ENCODE measurements at regions not wholly inside any gene's neighbourhood (a gene's known extent, or its start where the extent isn't known, plus 50 kb on each side); places are given as distances from the start of the nearest gene placed in this dataset.

GRCh38 chr3:21913791-21914190, 162.8 kb upstream of the ZNF385D start:
- H3K4me3 ChIP-seq (replicated peaks in 1 of 2; ENCODE audit: low read depth in 1 of 2, low read length in 2 of 2): no peak overlapping the region
- no peaks in the 10 kb centered on the region for H3K36me3 ChIP-seq (ENCODE audit: control insufficient read depth in 1 of 2, insufficient read depth in 2 of 2, low read length in 2 of 2)
- H3K27me3 ChIP-seq (ENCODE audit: insufficient read depth, low read length): no peaks in the 10 kb centered on the region
- ChIA-PET CTCF (no interaction called here), RAD21 (ENCODE audit: low non-redundant PET in 1 of 2, low total read pairs in 2 of 2, uncharacterized antibody in 2 of 2, unreplicated experiment in 2 of 2) (no interaction called here), POLR2A (no interaction called here)
- peaks cover 3 to 6% of the 10 kb centered on the region in 2 experiments; a peak in 2 of 4 replicates for H3K9me3 ChIP-seq (ENCODE audit: control insufficient read depth in 1 of 2, insufficient read depth in 1 of 2, low read depth in 1 of 2, low read length in 2 of 2)
- H4K20me1 ChIP-seq (ENCODE audit: insufficient read depth): no peaks in the 10 kb centered on the region
- TF ChIP-seq ATF3 (IDR thresholded peaks at IDR 0.05) (no peak), REST (IDR thresholded peaks at IDR 0.05; ENCODE audit: low read depth) (no peak), ELF1 (IDR thresholded peaks at IDR 0.05; ENCODE audit: borderline replicate concordance, low read depth) (no peak)
- no peak overlapping the region for H2AFZ ChIP-seq (ENCODE audit: low read depth, low read length, poor library complexity, severe bottlenecking)
- no peak overlapping the region for H3K9ac ChIP-seq (ENCODE audit: low read length)
- H3K4me2 ChIP-seq (ENCODE audit: low read length): no peak overlapping the region
- no peak overlapping the region for H3K27ac ChIP-seq (ENCODE audit: low read depth, low read length)
- no peak for ATAC-seq
- intact Hi-C loops (cut with micrococcal nuclease): no loop called here
- no peaks in the 10 kb centered on the region for H3K9me2 ChIP-seq (ENCODE audit: insufficient read depth)
- H3K4me1 ChIP-seq (ENCODE audit: control insufficient read depth in 1 of 2, insufficient read depth in 2 of 2, low read length in 2 of 2): no peaks in the 10 kb centered on the region
- no peak for DNase-seq (ENCODE audit: low read depth, low spot score)
- H3K79me2 ChIP-seq (ENCODE audit: insufficient read depth, low read length): no peaks in the 10 kb centered on the region
- no TSS peak for BruUV-seq (replicated peaks)

DNA sequence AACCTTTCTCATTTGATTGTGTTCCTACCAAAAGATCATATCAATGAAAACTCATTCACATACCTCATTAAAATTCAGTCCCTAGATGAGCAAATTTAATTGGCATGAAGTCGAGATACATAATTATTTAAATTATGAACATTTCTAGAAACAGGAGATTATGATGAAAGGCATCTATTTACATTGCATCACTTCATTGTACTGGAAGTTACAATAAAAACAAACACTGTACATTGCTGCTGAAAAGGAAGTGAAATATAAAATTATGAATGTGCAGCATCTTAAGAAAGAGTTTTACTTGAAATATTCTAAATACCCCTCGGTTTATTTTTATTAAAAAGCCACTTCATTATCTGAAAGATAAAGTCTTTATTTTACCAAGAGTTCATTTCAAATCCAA, 163.4 kb upstream of the ZNF385D start:
- DNase-seq (ENCODE audit: low read depth, low spot score) (no peak), ATAC-seq (no peak)
- Histone ChIP-seq H3K4me1 (ENCODE audit: control insufficient read depth in 1 of 2, insufficient read depth in 2 of 2, low read length in 2 of 2) (no peaks in the 10 kb centered on the region), H3K9me3 (ENCODE audit: control insufficient read depth in 1 of 2, insufficient read depth in 1 of 2, low read depth in 1 of 2, low read length in 2 of 2) (peaks cover 3 to 11% of the 10 kb centered on the region in 2 experiments; a peak in 2 of 4 replicates), H3K79me2 (ENCODE audit: insufficient read depth, low read length) (no peaks in the 10 kb centered on the region), H3K36me3 (ENCODE audit: control insufficient read depth in 1 of 2, insufficient read depth in 2 of 2, low read length in 2 of 2) (no peaks in the 10 kb centered on the region), H3K9me2 (ENCODE audit: insufficient read depth) (no peaks in the 10 kb centered on the region), H3K27ac (ENCODE audit: low read depth, low read length) (no peak overlapping the region), H3K27me3 (ENCODE audit: insufficient read depth, low read length) (no peaks in the 10 kb centered on the region), H3K9ac (ENCODE audit: low read length) (no peak overlapping the region), H2AFZ (ENCODE audit: low read depth, low read length, poor library complexity, severe bottlenecking) (no peak overlapping the region), H3K4me3 (replicated peaks in 1 of 2; ENCODE audit: low read depth in 1 of 2, low read length in 2 of 2) (no peak overlapping the region), H4K20me1 (ENCODE audit: insufficient read depth) (no peaks in the 10 kb centered on the region), H3K4me2 (ENCODE audit: low read length) (no peak overlapping the region)
- intact Hi-C loops (cut with micrococcal nuclease): no loop called here
- no peak for TF ChIP-seq SIN3A (IDR thresholded peaks at IDR 0.05; ENCODE audit: low read depth)
- TF ChIP-seq RAD21 (IDR thresholded peaks at IDR 0.05; ENCODE audit: low read depth): no peak
- no peak for TF ChIP-seq EZH2 (IDR thresholded peaks at IDR 0.05)
- no peak for TF ChIP-seq ZBTB33 (IDR thresholded peaks at IDR 0.05; ENCODE audit: extremely low read depth, insufficient replicate concordance, low read length)
- TF ChIP-seq POLR2A (IDR thresholded peaks at IDR 0.05; ENCODE audit: borderline replicate concordance, extremely low read depth, insufficient read depth, insufficient read length): no peak
- TF ChIP-seq SP1 (IDR thresholded peaks at IDR 0.05; ENCODE audit: low read depth): no peak
- TF ChIP-seq ATF3 (IDR thresholded peaks at IDR 0.05): no peak
- no peak for TF ChIP-seq POLR2AphosphoS5 (IDR thresholded peaks at IDR 0.05; ENCODE audit: low read depth, low read length)
- no peak for TF ChIP-seq EGR1 (IDR thresholded peaks at IDR 0.05; ENCODE audit: low read depth)
- no peak for TF ChIP-seq CBX3 (IDR thresholded peaks at IDR 0.05; ENCODE audit: low read depth)
- TF ChIP-seq SRF (IDR thresholded peaks at IDR 0.05; ENCODE audit: low read depth): no peak
- TF ChIP-seq JUND (IDR thresholded peaks at IDR 0.05): no peak
- TF ChIP-seq ZFX (IDR thresholded peaks at IDR 0.05): no peak
- CTCF ChIA-PET: no interaction called here
- no TSS peak for BruUV-seq (replicated peaks)
- POLR2A ChIA-PET: no interaction called here
- RAD21 ChIA-PET (ENCODE audit: low non-redundant PET in 1 of 2, low total read pairs in 2 of 2, uncharacterized antibody in 2 of 2, unreplicated experiment in 2 of 2): no interaction called here
